NT2/D1 (cell line): ENCODE measurements at regions not wholly inside any gene's neighbourhood (a gene's known extent, or its start where the extent isn't known, plus 50 kb on each side); places are given as distances from the start of the nearest gene placed in this dataset.

Source experiments
- DNase-seq: peaks from one replicate; pipeline ENCODE4 v3.0.0-alpha.2; 2011; ENCODE audit warnings: low read depth, low spot score
- H3K27me3 ChIP-seq: 2 replicates; pipeline ENCODE4 v1.6.0; 2011; ENCODE audit warnings: mild to moderate bottlenecking; ENCODE audit not compliant: insufficient read length, insufficient read depth
- H3K36me3 ChIP-seq: 2 replicates; pipeline ENCODE4 v1.6.1; 2011; ENCODE audit warnings: mild to moderate bottlenecking, low read length, mixed read lengths; ENCODE audit not compliant: insufficient read depth, insufficient read length
- H3K4me1 ChIP-seq: 2 replicates; pipeline ENCODE4 v1.5.1; 2011; ENCODE audit not compliant: insufficient read depth, insufficient read length
- H3K4me3 ChIP-seq: 2 replicates; pipeline ENCODE4 v1.5.1; 2011; ENCODE audit warnings: low read depth; ENCODE audit not compliant: insufficient read length
- H3K9ac ChIP-seq: 2 replicates; pipeline ENCODE4 v1.6.0; 2011; ENCODE audit warnings: low read depth; ENCODE audit not compliant: insufficient read length
- H3K9me3 ChIP-seq: 2 replicates; pipeline ENCODE4 v1.5.1; 2011; ENCODE audit warnings: mild to moderate bottlenecking, low read length; ENCODE audit not compliant: insufficient read depth
- SUZ12 ChIP-seq: IDR thresholded peaks from 2 replicates; pipeline ENCODE4 v1.6.1; 2011; ENCODE audit not compliant: insufficient read length, insufficient read depth; ENCODE audit errors: extremely low read depth
- YY1 ChIP-seq: IDR thresholded peaks from 2 replicates; pipeline ENCODE4 v1.6.1; 2011; ENCODE audit not compliant: insufficient read length, insufficient read depth
- ZNF274 ChIP-seq: IDR thresholded peaks from 2 replicates; pipeline ENCODE4 v1.6.1; 2011; ENCODE audit warnings: mild to moderate bottlenecking, low read depth, low read length

- no peak overlapping the region for H3K4me3 ChIP-seq
- no peak for DNase-seq
- no peaks in the 10 kb centered on the region for H3K9me3 ChIP-seq
- peaks cover 2% of the 10 kb centered on the region for H3K4me1 ChIP-seq
- H3K9ac ChIP-seq: no peak overlapping the region
- no peaks in the 10 kb centered on the region for H3K36me3 ChIP-seq
- no peaks in the 10 kb centered on the region for H3K27me3 ChIP-seq
- TF ChIP-seq SUZ12 (no peak), YY1 (no peak), ZNF274 (no peak)
These were observed 86.6 kb upstream of the TCERG1L start for GRCh38 chr10:131398166-131398565.

DNA sequence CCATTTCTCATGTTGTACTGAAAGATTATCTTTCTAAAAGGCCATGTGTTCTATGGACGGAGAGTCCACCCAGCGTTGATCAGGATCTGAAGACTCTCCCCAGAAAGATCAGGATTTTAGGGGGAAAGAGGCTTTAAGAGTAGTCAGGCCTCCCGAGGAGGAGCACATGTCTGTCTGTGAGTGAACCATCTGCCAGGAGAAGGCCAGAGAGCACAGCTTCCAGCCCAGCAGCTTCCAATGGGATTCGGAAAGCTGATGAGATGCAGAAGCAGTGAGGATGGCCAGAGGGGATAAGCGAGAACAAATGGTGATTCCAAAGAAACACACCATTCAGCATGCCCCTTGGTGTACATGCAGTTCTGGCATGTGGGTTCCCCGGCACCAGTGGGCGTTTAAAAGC, 88.5 kb upstream of the TCERG1L start:
- no peak for DNase-seq
- H3K9ac ChIP-seq: no peak overlapping the region
- H3K4me1 ChIP-seq: peaks cover 2% of the 10 kb centered on the region
- H3K9me3 ChIP-seq: no peaks in the 10 kb centered on the region
- no peaks in the 10 kb centered on the region for H3K36me3 ChIP-seq
- no peak overlapping the region for H3K4me3 ChIP-seq
- H3K27me3 ChIP-seq: no peaks in the 10 kb centered on the region
- TF ChIP-seq SUZ12 (no peak), ZNF274 (no peak), YY1 (no peak)

GRCh38 chr10:131400513-131400912, 89.0 kb upstream of the TCERG1L start:
- TF ChIP-seq ZNF274 (no peak), SUZ12 (no peak)
- H3K9me3 ChIP-seq: no peaks in the 10 kb centered on the region
- no peaks in the 10 kb centered on the region for H3K36me3 ChIP-seq
- DNase-seq: no peak
- no peaks in the 10 kb centered on the region for H3K27me3 ChIP-seq
- H3K4me1 ChIP-seq: peaks cover 2% of the 10 kb centered on the region
- H3K9ac ChIP-seq: no peak overlapping the region
- no peak overlapping the region for H3K4me3 ChIP-seq

DNA sequence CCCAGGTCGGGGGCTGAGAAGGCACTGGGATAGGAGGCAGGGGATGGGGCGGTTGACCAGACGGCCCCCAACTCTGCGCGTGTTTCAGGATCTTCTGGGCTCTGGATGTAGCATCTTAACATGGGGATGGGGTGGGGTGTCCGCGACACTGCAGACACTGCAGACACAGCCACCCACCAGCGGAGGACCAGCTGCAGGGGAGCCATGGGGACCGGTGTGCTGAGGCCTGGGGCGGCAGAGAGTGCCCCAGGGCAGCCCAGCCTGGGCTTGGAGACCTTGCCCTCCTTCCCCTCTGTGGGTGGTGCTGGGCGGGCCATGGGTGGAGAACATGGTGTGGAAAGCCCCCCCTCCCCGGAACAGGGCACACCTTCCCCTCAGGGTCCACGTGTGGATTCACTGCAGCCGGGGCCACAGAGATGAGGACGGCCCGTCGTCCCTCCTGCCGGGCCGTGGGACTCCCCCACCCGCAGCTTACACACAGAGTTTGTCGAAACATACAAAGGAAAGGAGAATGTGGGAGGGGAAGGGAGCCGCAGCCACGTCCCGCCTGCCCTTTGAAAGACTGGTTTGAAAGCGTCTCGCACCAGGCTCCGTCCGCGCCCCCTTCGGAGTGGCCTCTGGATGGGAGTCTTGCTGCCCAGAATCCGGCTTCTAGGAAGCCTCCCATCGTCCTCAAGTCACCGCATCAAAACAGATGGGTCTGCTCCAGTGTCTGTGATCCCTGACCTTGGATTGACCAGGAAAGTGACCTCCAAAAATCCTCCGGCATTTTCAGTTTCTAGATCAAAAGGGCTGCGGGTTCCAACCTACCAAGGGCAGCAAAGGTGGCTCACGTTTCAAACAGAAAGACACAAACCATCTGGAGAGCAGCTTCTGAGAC, 91.5 kb upstream of the TCERG1L start:
- no peaks in the 10 kb centered on the region for H3K36me3 ChIP-seq
- H3K4me1 ChIP-seq: peaks cover 2% of the 10 kb centered on the region
- TF ChIP-seq SUZ12 (no peak), YY1 (no peak), ZNF274 (no peak)
- DNase-seq: no peak
- H3K4me3 ChIP-seq: no peak overlapping the region
- no peaks in the 10 kb centered on the region for H3K27me3 ChIP-seq
- no peak overlapping the region for H3K9ac ChIP-seq
- H3K9me3 ChIP-seq: no peaks in the 10 kb centered on the region

GRCh38 chr10:131403936-131404335, 92.4 kb upstream of the TCERG1L start:
- Histone ChIP-seq H3K9ac (no peak overlapping the region), H3K4me1 (peaks cover 2% of the 10 kb centered on the region), H3K9me3 (no peaks in the 10 kb centered on the region), H3K36me3 (no peaks in the 10 kb centered on the region), H3K27me3 (no peaks in the 10 kb centered on the region), H3K4me3 (no peak overlapping the region)
- TF ChIP-seq YY1 (no peak), SUZ12 (no peak), ZNF274 (no peak)
- no peak for DNase-seq

DNA sequence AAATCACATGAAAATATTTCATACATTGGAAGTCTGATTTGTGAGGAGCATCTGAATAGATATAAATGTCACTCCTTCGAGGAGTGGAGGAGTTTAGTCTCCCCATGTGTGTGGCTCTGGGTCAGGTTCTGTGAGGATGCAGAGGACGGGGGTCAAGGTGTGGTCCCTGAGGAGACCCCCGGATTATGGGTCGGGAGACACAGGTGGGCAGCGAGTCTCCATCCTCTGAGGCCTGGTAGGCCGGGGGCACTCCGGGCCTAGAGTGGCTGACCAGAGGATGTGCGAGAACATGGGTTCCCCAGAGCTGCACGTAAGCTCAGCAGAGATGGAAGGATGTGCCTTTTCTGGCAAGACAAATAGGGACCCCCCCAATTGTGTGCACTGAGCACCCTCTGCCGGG, 93.4 kb upstream of the TCERG1L start:
- Histone ChIP-seq H3K36me3 (no peaks in the 10 kb centered on the region), H3K4me3 (no peak overlapping the region), H3K27me3 (no peaks in the 10 kb centered on the region), H3K4me1 (peaks cover 2% of the 10 kb centered on the region), H3K9me3 (no peaks in the 10 kb centered on the region), H3K9ac (no peak overlapping the region)
- no peak for DNase-seq
- TF ChIP-seq SUZ12: no peak
- no peak for TF ChIP-seq ZNF274
- no peak for TF ChIP-seq YY1

- H3K27me3 ChIP-seq: no peaks in the 10 kb centered on the region
- no peaks in the 10 kb centered on the region for H3K9me3 ChIP-seq
- H3K9ac ChIP-seq: no peak overlapping the region
- no peak for TF ChIP-seq SUZ12
- no peaks in the 10 kb centered on the region for H3K36me3 ChIP-seq
- no peak overlapping the region for H3K4me3 ChIP-seq
- no peak for DNase-seq
- H3K4me1 ChIP-seq: no peaks in the 10 kb centered on the region
These were observed 95.3 kb upstream of the TCERG1L start for GRCh38 chr10:131406676-131407392.
